Dedifferentiated amniotic fluid mesenchymal stem cell (primary cell): ENCODE measurements at regions not wholly inside any gene's neighbourhood (a gene's known extent, or its start where the extent isn't known, plus 50 kb on each side); places are given as distances from the start of the nearest gene placed in this dataset.

ENCODE experiments used
- DNase-seq: peaks from one replicate; pipeline ENCODE4 v3.0.0-alpha.2; 2016; ENCODE audit errors: extremely low spot score

DNA sequence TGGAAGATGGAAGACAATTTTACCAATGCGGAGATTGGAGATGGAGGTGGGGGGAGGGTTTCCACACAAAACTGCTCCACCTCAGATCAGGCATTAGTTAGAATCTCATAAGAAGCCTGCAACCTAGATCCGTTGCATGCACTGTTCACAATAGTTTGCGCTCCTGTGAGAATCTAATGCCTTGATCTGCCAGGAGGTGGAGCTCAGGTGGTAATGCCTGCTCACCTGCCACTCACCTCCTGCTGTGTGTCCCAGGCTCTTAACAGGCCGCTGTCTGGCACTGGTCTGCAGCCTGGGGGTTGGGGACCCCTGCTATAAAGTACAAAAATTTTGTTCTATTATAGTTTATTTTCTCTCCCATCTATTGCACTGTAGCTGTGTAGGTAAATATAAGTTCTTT, 84.9 kb upstream of the FOXG1 start:
- no peak for DNase-seq

DNA sequence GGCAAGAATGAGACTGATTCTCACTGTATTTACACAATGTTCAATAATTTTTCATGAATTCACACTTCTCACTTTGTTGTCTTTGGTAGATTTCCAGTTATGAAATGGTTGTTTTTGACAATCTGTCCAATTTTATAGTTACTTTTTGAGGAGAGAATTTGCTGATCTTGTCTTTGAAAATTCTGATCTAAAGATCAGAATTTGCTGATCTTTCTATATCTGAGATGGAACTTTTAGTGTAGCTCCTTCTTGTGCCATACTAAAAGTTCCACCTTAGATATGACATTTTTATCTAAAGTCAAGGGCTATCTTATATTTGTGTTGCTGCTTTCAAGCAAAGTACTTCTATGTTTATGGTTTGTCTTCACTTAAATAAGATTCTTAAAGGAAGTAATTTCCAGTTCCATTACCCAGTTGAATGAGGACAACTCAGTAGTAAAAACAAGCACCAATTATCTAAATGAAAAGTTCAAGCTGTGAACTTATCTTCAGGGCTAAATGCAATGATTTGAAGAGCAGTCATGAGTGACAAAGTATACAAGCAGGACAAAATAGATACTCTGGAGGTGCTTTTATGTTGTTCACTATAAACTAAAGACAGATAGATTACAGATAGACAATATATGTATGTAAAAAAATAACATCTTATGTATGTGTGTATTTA, 76.4 kb upstream of the FOXG1 start:
- DNase-seq, result no peak

DNA sequence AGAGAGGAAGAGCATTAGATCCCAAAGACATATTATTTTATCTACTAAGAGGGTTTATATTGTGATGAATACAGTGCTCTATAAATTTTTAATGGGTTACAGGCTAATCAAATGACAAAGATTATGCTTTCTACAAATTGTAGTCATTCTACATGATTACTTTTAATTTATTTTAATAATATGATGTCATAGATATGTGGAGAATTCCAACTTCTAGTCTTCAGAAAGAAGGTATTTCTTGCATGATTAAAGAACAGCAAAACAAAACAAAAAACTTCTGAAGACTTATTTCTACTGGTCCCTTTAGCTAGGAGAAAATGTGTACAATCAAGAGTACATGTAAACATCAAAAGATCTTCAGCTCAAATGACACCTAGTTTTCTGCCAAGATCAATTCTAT, 71.5 kb upstream of the FOXG1 start:
- DNase-seq, result no peak

DNA sequence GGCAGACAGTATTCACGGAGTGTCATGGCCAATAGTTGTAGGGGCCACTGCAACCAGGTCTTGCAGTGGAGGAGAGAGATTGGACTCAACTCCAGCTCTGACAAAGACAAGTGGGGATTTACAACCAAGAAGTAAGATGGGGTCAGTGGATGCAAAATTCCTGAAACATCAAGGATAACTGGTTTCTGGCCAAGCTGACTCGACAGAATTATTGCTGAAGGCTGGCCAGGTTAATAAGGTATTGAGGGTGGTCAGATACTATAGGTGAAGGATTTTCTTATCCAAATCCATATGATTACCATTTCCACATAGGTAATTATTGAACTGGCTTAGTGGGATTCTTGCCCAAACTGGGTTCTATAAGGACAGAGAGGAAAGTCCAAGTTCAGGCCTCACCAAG, 64.9 kb upstream of the FOXG1 start:
- DNase-seq, result no peak

DNA sequence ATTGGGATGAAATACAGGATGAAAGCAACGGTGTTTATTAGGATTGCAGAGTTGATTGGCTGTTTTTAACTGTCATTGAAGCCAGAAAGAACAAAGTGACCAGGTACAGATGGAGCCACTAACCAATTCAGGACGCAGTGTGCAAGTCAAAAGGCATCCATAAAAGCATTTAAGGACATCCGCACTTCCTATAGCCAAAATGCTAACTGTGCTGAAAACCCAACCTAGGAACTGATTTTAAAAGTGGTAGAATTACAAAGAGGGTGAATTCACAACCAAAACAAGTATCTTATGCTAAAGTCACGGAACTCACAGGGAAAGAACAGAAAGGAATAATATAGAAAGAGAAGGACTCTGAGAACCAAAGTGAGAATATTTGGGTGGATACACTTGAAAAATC, 63.1 kb upstream of the FOXG1 start:
- no peak for DNase-seq

DNA sequence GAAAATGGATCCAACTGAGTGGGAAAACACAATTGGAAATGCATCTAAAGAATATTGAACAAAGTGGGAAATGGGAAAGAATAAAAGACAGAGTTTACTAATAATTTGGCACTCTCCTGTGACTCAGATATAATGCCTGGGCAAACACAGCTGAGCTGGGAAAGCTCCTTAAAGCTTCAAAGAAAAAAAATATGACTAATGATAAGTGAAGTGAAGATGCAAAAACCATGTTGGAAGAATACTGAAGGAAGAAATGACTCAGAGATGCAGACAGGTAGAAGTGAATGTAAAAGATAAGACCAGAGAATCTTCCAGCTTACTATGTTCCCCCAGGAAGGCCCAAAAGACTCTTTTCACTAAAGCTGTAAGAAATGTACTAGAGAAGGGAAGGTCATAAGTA, 62.4 kb upstream of the FOXG1 start:
- no peak for DNase-seq

DNA sequence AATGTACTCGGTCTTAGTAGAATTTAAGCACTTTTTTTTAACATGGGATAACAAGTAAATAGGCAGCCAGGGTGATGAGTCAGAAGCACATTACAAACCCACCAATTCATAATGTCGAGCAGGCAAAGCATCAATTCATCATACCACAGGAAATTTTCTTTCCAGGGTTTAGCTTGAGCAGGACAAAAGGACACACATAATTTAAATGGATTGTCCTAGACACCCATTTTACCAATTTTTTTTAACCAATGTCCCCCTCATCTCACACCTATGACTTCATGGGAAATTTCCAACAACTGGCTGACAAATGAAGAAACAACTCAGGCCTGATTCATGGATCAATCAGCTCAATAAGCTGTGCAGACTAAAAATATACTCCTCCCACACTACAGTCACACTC, 58.8 kb upstream of the FOXG1 start:
- DNase-seq, result no peak

DNA sequence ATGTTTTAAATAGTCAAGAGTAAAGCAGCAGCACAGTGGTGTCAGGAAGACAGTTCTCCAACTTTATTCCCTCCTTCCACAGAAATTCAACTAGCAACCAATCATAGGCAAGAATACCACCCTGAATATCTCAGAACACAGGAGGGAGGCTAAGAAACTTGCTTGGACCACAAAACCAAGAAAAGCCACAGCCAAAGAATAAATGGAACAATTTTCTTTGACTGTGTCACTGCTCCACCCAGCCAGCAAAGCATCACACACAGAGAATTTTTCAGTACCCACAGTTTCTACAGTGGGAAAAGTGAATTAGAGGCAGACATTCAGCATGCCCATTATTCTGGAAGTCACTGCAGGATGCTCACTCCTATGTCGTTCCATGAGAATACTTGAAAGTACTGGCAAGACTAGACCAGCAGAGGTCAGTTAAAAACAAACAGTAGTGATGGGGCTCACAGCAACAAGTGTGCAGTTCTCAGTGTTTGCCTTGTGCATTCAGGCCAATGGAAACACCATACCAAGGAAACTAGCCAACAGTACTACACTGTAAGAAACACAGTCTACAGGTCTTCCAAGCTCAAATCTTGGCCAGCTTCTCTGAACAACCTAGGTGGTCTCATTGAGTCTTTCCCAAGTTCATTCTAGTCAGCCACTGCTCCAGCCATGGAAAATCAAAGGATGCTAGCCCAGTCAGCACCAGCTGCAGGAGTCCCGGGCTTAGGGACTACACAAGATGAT, 56.8 kb upstream of the FOXG1 start:
- DNase-seq, result no peak
